B cell (primary cell): ENCODE measurements at regions not wholly inside any gene's neighbourhood (a gene's known extent, or its start where the extent isn't known, plus 50 kb on each side); places are given as distances from the start of the nearest gene placed in this dataset.

Experiments
- EZH2 ChIP-seq: IDR thresholded peaks from 2 replicates; pipeline ENCODE4 v1.6.1; 2012; ENCODE audit warnings: borderline replicate concordance, low read depth, mild to moderate bottlenecking, moderate library complexity, low read length; ENCODE audit not compliant: insufficient read depth, poor library complexity, severe bottlenecking
- TF ChIP-seq, protein P1 (sequence below): fragments of 200-600 bp; IDR thresholded peaks from one replicate; pipeline ENCODE4 v1.8.0; 2022; ENCODE audit warnings: antibody characterized with exemption, mild to moderate bottlenecking

DNA sequence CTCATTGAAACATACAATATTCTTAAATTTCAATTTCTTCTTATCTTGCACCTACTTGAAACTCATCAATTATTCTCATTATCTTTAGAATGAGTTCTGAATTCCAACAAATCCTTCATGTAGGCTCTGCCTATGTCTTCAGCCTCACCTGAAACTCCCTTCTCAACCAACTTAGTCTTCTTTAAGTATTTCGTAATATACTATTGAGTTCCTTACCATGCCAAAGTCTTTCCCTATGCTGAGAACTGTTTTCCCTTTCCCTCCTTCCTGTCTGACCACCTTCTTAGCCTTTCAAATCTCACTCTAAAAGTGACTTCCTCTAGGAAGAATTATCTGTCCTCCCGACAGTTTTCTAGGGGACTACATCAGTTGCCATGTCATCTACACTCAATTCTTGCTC lies 50.9 kb upstream of the ZFAND5 start:
- TF ChIP-seq, protein P1, sequence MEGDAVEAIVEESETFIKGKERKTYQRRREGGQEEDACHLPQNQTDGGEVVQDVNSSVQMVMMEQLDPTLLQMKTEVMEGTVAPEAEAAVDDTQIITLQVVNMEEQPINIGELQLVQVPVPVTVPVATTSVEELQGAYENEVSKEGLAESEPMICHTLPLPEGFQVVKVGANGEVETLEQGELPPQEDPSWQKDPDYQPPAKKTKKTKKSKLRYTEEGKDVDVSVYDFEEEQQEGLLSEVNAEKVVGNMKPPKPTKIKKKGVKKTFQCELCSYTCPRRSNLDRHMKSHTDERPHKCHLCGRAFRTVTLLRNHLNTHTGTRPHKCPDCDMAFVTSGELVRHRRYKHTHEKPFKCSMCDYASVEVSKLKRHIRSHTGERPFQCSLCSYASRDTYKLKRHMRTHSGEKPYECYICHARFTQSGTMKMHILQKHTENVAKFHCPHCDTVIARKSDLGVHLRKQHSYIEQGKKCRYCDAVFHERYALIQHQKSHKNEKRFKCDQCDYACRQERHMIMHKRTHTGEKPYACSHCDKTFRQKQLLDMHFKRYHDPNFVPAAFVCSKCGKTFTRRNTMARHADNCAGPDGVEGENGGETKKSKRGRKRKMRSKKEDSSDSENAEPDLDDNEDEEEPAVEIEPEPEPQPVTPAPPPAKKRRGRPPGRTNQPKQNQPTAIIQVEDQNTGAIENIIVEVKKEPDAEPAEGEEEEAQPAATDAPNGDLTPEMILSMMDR, result no peak
- TF ChIP-seq EZH2, result no peak
